Activated CD8-positive, alpha-beta memory T cell treated with anti-CD3 and anti-CD28 coated beads for 4 hours (primary cell): ENCODE measurements at regions not wholly inside any gene's neighbourhood (a gene's known extent, or its start where the extent isn't known, plus 50 kb on each side); places are given as distances from the start of the nearest gene placed in this dataset.
"Not testable (repeated sequence)": the region's sequence is repeated elsewhere in the genome, so short reads cannot be mapped to it uniquely, and the experiment has no call there.

Source experiments
- DNase-seq, 2 donors: peaks; one replicate each; pipeline ENCODE4 v3.0.0-alpha.2; 2020; ENCODE audit warnings: low read depth in 2 of 2

DNA sequence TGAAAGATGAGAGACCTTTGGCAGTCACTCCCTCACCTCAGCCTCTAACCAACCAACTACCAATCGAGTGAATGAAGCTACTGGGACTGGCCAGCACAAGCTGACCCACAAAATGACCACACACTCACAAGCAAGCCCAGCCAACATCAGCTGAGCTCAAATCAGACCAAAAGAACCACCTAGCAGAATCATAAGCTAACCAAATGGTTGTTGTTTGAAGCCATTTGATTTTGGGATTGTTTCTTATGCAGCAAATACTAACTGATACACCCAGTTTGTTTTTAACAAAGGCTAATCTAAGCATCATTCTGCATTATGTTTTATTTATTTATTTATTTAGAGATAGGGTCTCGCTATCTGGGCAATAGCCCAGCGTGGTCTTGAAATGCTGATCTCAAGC, 310.4 kb downstream of the SETD4 start:
- DNase-seq, result no peak

DNA sequence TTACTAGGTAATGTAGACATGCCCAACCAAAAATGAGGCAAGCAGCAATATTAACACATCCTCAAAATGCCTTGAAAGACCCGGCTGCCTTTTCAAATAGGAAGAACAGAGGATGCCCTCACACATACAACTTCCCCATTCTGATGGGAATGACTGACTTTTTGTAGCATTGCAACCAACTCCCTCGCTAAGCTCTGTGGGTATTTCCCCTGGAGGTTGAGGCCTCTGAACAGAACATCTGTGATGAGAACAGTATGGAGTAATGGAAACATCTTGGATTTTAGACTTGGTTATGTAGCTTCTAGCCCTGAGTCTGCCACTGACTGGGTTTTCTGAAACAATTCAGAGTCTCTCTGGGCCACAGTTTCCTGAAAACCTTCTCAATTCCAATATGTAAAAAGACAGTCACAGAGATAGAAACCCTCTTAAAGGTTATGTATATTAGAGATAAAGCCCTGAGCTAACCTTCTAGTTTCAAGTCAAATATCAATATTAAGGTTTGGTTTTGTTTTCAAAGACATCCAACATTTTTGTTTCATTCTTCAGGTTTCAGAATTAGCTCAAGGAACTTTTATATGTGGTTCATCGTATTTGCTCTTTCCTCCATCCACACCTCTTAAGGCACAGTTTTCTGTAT, 311.5 kb downstream of the SETD4 start:
- no peak for DNase-seq

DNA sequence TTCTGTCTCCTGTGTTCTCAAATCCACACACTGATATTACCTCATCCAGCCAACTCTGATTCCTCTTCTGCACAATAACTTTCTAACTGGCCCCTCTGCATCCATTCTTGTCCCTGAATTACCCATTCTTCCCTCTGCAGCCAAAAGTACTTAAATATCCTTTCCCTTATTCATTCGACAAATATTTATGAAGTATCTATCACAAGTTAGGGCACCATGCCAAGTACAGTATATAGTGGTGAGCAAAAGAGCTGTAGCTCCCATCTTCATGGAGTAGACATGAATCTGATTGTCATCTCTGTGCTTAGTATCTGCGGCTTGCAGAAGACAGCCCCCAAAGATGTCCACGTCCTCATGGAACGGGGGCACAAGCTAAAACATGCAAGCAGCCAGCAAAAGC, 316.8 kb downstream of the SETD4 start:
- DNase-seq, result no peak

DNA sequence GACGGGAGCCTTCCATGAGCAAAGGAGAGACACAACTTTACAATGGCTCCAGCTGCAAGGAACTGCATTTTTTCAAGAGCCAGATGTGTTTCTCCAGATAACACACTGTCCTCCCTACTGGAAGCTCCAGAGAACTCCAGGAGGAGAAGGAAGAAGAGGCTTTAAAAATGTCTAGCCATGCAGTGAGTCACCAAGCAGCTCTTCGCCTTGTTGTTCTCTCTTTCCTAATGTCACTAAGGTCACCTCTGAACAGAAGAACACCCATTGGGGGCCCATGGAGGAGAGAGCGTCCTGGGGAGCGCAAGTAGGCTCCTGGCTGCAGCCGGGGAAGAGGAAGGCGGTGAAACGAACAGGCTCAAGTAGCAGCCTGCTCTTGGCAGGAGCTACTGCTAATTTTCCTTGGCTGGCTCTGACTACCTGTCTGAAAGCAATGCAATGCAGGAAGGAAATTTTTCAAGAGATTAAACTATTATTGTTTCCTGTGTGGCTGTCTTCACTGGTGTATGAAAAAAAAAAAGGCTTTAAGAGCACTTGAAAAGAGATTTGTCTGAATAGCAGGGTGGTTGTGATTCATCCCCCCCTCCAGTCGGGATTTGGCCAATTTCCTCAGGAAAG, 321.9 kb downstream of the SETD4 start:
- DNase-seq, result no peak

DNA sequence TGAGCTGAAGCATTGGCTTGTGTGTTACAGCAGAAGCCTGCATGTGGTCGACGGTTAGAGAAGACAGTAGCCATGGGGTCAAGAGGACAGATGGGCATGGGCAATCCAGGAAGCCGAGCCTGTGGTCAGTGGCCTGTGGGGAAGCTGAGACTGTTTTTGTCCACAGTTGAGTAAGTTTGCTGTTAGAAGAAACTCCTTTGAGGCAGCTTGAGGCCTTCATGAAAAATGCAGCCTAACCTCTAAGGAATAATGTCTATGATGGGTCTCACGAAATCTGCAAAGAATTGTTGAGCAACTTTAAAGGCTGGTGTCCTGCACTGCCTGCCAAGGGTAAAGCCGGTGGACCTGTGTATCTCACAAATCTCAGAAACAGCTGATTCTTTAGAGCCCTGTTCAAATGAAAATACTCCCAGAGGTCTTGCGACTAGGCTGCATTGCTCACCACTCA, 322.4 kb downstream of the SETD4 start:
- DNase-seq, result no peak

DNA sequence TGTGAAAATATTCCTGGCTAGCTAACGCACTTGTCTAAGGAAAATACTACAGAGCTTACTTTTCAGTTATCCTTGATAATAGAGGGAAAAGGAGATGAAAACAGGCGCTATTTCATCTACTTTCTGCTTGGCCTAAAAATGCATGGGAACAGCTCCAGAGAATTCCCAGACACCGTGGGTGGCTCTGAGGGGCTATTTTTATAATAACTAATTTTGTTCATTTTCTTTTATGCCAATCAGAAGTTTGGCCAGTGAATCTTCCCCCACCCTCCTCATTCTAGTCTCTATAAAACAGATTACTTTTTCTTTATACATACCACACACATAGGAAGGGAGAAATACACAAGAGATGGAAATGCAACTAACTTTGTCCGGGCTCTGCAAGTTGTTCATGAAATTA, 322.9 kb downstream of the SETD4 start:
- no peak for DNase-seq

DNA sequence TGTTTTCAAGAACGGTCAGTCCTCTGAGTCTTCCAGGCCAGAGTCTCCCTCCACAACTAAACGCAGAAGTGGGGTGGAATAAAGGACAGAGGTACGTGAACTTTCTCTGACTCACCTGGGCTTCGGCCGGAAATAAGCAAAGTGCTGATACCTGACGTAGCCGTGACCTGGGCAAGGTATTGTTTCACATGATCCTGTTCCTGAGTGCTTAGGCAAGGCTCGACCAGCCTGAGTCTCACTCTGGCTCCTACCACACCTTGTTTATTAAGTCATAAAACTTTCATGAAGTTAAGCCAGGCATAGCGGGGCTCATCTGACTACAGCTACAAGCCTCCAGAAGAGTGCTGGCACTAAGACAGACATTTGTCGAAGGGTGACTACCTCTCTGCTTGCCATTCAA, 327.5 kb downstream of the SETD4 start:
- DNase-seq, result no peak

DNA sequence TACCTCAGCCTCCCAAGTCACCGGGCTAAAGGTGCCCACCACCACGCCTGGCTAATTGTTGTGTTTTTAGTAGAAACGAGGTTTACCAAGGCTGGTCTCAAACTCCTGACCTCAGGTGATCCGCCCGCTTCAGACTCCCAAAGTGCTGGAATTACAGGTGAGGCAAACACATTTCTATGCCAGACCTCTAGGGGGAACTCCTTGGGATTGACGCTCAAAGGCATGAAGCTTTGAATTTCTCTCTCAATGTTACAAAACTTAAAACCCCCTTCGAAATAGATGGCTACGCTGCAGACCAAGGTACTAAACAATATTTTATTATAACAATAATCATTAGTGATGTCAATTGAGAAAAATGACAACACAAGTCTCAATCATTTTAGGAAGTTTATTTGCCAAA, 330.0 kb downstream of the SETD4 start:
- DNase-seq, result no peak

DNA sequence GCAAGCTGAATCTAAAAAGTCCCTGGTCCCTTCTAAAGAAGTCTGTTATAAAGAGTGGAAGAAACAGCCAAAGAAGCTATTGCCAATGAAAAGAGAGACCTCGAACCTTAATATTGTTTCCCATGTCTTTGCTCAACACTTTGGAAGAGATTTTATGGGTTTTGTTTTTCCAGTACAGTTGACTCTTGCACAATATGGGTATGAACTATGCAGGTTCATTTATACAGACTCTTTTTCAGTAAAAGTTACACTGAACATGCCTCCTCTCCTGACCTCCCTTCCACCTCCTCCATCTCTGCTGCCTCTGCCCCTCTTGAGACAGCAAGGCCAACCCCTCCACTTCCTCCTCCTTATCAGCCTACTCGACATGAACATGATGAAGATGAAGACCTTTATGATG, 332.5 kb downstream of the SETD4 start:
- DNase-seq, result no peak

DNA sequence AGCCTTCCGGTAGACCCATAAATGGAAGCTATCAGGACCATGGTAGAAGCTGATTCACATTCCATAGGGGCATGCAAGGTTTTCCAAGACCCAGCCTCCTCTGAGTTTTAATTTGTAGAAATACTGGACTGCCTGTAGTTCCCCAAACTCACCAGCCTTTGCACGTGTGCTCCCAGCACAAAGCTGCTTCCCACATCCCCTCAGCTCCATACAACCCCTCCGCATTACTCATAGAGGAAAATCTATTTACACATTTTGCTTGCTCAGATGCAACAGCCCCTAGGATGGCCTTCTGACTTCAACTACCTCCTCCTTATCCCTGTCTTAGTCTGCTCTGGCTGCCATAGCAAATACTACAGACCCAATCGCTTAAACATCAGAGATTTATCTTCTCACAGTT, 336.2 kb downstream of the SETD4 start:
- no peak for DNase-seq

DNA sequence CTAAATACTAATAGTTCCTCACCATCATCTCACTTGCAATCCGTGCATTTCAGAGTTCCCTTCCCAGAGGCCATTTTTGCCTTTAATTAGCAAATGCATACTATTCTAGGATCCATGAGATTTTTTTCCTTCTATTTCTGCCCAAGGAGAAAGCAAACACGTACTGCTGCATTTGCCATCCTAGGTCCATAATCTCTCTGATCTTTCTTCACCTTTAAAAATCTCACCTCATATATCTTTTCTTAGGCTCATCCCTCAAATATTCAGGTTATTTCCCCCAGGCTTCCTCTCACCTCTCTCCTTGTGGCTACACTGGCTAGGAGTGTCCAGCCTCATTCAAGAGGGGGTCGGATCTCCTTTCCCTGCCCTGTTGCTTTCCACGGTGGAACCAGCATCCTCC, 338.6 kb downstream of the SETD4 start:
- no peak for DNase-seq

DNA sequence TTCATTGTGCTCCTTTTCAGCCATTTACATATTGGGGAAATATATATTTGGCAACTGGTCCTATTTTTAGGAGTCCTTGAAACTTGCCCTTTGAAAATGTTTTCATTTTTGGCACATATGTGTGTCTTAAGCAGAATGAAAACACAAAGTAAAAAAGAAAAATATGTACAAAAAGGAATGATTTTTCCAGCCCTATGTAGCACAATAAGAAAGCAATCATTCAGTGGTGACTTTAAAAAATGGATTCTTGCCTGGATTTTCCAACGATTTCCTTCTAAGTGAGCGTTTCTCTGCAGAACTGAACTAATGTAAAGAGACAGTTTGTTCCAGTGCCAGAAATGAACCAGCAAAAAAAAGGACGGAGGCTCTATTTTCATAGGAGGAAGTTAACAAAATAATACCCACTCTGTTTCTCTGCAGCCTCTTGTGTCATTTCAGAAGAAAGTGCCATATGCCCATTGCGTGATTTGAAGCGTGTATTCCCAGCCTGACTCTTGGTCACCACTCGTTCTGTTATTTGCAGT, 340.1 kb downstream of the SETD4 start:
- no peak for DNase-seq

DNA sequence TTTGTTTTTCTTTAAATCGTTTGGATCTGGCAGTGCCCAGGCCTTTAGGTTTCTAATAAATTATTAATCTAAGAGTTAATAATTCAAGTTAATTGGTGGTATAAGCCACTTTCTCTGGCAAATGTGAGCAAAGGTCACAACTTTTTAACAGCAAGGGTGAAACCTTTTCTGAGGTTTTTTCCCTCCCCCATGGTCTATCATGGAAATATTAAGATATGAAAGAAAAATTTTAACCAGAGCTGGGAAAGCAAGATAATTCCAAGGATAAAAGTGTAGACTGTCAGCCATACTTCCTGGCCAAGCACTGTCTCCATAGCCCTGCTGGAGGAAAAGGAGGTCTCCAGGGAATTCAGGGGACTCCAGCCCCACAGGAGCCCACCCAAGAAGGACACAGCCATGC, 341.2 kb downstream of the SETD4 start:
- DNase-seq, result no peak

DNA sequence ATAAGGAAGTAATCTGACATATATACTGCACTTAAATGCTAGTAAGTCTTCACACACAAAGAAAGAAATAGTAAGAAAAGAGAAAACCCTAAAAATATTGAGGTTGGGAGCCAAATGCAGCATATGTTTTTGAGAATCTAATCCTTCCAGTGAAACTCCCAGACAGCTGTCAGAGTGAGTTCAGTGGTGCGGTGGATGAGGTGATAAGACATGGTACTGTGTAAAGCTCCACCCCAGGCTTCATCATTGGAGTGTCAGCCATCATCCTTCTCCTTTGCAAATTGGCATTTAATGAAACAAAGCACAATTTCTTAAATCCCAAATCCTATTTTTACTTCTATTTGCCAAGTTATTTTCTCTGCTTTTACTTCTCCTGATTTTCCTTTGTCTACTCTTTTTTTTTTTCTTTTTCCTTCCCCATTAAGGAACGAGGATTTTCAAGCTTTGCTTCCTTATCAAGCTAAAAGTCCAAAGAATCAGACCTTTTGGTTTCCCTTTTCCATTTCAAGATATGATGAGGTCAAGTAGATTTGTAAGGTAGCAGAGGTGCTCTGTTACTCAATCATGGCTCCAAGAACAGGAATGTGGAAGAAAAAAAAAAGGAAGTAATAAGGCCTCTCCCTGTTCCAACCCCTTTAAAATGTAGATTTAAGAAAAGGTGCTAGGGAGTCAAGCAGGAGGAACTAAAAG, 343.3 kb downstream of the SETD4 start:
- DNase-seq, result no peak

DNA sequence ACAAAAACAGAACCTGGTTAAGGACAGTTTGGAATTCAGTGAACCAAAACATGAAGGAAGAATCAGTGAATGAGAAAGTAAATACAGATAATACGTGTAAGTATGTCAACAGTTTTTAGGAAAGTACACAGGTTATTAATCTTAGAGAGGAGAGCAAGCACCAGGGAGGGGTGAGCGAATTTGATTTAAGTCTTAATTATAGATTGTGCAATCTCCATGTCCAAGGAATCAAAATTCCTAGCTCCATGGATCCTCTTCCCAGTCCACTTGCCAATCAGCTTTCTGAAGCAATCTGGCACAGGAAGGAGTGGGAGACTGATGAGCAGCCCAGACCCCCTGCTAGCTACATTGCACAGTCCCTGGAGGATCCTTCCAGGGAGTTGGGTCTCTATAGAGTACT, 346.4 kb downstream of the SETD4 start:
- DNase-seq, result no peak

DNA sequence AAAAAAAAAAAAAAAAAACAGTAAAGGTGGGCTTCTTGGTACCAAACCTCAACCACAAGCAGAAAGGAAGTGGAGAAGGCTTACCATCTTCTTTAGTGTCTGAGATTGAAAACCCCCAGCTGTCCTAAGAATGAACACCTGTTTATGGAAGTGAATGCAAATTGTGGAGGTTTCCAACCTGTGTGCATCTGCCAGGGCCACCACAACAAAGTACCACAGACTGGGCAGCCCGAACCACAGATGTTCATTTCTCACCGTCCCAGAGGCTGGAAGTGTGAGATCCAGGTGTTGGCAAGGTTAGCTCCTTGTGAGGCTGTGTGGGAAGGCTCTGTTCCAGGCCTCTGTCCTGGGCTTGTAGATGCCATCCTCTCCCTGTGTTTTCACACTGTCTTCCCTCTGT, 348.7 kb downstream of the SETD4 start:
- DNase-seq, result no peak

DNA sequence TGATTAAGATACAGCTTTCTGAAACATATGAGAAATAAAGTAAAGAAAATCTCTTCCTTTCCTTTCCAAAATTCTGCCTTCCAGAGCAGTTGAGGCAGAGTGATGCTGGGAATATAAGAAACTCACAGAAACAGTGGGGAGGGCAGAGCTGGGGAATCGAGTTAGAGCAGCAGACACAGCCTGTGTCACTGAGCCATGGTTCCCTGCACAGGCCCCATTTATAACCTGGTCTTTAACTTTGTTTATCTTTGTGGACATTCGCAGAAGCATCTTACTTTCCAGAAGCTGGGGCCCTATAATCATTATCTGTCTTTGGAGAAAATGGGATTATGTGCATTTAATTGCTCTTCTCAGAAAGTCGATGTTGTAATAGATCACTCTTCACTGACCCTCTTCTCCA, 349.1 kb downstream of the SETD4 start:
- DNase-seq, result no peak

DNA sequence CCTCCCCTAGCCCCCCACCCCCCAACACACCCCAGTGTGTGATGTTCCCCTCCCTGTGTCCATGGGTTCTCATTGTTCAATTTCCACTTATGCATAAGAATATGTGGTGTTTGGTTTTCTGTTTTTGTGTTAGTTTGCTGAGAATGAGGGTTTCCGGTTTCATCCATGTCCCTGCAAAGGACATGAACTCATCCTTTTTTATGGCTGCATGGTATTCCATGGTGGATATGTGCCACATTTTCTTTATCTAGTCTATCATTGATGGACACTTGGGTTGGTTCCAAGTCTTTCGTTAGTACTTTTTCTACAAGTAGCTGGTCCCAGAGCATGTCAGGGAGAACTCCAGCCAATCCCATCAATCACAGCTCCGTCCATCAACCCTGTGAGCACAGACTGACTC, 350.3 kb downstream of the SETD4 start:
- DNase-seq, result not testable (repeated sequence)

DNA sequence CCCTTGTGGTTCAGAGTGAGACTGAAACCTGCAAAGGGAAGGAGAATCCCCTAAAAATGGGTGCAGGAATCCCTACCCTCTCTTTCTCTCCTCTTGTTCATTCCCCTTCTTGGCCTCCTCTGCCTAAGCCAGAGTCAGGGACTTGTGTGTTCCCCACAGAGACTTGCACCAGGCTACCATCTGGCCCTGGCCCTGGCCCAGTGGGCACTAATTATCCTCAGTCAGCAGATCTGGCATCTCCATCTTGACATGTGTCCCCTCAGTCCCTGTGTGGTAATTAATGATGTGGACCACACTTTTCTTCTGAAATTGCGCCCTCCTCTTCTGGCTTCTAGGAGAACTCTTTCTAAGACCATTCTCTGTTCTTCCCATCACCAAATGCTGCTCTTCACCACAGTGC, 354.4 kb downstream of the SETD4 start:
- DNase-seq, result no peak

DNA sequence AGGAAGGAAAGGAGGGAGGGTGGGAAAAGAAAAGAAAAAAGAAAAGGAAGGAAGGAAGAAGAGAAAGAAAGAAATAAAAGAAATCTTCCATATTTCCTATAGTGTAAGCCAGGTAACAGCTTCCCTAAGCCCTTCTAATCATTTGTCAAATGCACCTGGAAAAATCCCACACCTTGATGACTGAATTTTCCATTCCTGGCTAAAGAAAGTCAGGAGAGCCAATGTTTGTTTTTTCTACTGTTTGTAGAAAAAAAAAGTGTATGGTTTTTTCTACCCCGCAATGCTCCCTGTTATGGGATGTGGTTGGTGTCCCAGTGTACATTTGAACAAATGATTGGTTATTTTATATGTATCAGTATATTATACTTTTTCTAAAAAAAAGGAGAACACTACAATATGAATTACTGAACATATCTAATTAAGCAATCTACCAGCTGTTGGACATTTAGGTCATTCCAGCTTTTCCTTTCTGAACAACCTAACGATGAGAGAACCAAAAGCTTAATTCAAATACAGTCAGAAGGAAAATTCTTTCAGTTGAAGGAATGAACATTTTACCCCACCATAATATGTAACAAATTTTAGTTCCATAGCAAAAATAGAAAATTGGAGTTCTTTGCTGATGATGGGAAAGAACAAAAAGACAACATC, 355.0 kb downstream of the SETD4 start:
- DNase-seq, result no peak

DNA sequence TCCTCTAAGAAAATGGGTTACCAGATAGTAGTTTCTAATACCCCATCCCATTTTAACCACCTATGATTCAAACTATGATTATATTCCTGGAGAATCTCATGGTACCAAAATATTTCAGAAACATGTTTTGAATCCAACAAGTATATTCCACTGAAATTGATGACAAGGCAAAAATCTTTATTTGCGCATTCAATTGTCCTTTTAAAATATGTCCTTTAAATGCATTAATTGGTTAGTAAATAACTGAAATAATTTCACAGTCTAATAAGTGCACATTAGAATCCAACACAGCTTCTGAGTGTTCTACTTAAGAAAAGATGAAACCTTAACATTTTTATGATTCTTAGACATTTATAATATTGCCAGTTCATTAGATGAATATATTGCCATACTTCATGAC, 356.6 kb downstream of the SETD4 start:
- DNase-seq, result no peak

DNA sequence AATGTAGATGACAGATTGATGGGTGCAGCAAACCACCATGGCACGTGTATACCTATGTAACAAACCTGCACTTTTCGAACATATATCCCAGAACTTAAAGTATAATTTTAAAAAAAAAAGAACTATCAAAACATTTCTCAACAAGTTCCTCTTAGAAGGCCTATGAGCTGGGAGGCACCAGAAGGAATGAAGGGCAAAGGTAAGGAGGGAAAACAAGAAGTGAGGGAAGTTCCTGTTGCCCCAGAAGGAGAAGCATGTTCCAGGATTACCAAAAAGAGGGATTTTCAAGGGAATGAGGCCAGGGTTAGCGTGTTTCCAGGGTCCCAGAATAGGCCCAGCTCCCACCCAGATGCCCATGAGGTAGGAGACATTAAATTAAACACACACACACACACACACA, 361.0 kb downstream of the SETD4 start:
- no peak for DNase-seq

DNA sequence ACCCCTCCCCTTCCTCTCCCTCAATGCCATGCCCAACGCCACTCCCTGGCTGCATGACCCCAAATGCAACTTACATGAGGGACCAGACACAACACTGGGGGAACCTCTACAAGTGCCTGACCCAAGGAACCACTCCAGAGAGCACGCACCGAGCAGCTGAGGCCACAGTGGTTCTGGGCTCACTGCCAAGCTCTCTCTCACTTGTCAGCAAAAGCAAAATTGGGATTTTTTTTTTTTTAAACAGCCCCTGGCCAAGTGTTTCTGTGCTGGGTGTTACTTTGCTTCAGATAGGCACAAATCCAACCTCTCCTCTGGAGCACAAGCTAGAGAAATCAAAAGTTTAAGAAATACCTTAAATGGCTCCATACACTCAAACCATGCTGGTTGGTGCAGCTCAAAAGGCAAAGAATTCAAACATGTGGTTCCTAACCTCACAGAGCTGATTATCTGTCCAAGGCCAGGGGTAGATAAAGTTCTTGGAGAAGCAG, 363.0 kb downstream of the SETD4 start:
- no peak for DNase-seq
